COLO668 (cell line): ENCODE measurements at regions not wholly inside any gene's neighbourhood (a gene's known extent, or its start where the extent isn't known, plus 50 kb on each side); places are given as distances from the start of the nearest gene placed in this dataset.

Experiments
- DNase-seq: peaks from one replicate; lab custom pipeline; 2025; ENCODE audit not compliant: unreplicated experiment; lab: John Stamatoyannopoulos, UW

GRCh38 chr3:43970351-43970750 is 271.3 kb upstream of the TOPAZ1 start:
- no peak for DNase-seq

- DNase-seq = no peak
Observed at GRCh38 chr3:43970920-43971319, 270.8 kb upstream of the TOPAZ1 start.

GRCh38 chr3:43971486-43971885 is 270.2 kb upstream of the TOPAZ1 start:
- no peak for DNase-seq

GRCh38 chr3:43978708-43979107 is 263.0 kb upstream of the TOPAZ1 start:
- DNase-seq = no peak

GRCh38 chr3:43979645-43980044 is 262.0 kb upstream of the TOPAZ1 start:
- no peak for DNase-seq

GRCh38 chr3:43994657-43995546 is 246.8 kb upstream of the TOPAZ1 start:
- peak; percentile 85 for DNase-seq

- peak; percentile 64 for DNase-seq
Observed at GRCh38 chr3:43995547-43996378, 245.9 kb upstream of the TOPAZ1 start.

GRCh38 chr3:43996379-43997301 is 245.0 kb upstream of the TOPAZ1 start:
- DNase-seq = peak; percentile 81

- peak; percentile 18 for DNase-seq
Observed at GRCh38 chr3:43997316-43997715, 244.4 kb upstream of the TOPAZ1 start.

- DNase-seq = peak; percentile 44
Observed at GRCh38 chr3:43997788-43998369, 243.8 kb upstream of the TOPAZ1 start.

GRCh38 chr3:43998370-43998835 is 243.3 kb upstream of the TOPAZ1 start:
- DNase-seq = peak; percentile 50

- peak; percentile 92 for DNase-seq
Observed at GRCh38 chr3:43998836-43999727, 242.6 kb upstream of the TOPAZ1 start.

GRCh38 chr3:43999728-44000319 is 241.9 kb upstream of the TOPAZ1 start:
- peak; percentile 21 for DNase-seq

- peak; percentile 2 for DNase-seq
Observed at GRCh38 chr3:44000586-44000985, 241.1 kb upstream of the TOPAZ1 start.

GRCh38 chr3:44001072-44001471 is 240.6 kb upstream of the TOPAZ1 start:
- DNase-seq = no peak

GRCh38 chr3:44003801-44004200 is 237.9 kb upstream of the TOPAZ1 start:
- no peak for DNase-seq

GRCh38 chr3:44011680-44012079 is 230.0 kb upstream of the TOPAZ1 start:
- no peak for DNase-seq

GRCh38 chr3:44012160-44012899 is 229.4 kb upstream of the TOPAZ1 start:
- no peak for DNase-seq
